HFFc6 (cell line): ENCODE measurements at regions not wholly inside any gene's neighbourhood (a gene's known extent, or its start where the extent isn't known, plus 50 kb on each side); places are given as distances from the start of the nearest gene placed in this dataset.

Experiments used
- DNase-seq: peaks from one replicate; pipeline ENCODE4 v3.0.0-alpha.2; 2018
- H3K27ac Mint-ChIP-seq: 2 replicates; pipeline ENCODE4 v1.8.0; 2020; ENCODE audit warnings: mild to moderate bottlenecking, mixed read lengths
- H3K27me3 Mint-ChIP-seq: 2 replicates; pipeline ENCODE4 v1.8.0; 2021; ENCODE audit warnings: mild to moderate bottlenecking, moderate library complexity, mixed read lengths; ENCODE audit not compliant: insufficient read depth
- H3K36me3 Mint-ChIP-seq: 2 replicates; pipeline ENCODE4 v1.8.0; 2021; ENCODE audit warnings: low read depth, mixed read lengths
- H3K4me1 Mint-ChIP-seq: 2 replicates; pipeline ENCODE4 v1.8.0; 2020; ENCODE audit warnings: low read depth, mixed read lengths
- H3K4me3 Mint-ChIP-seq: 2 replicates; pipeline ENCODE4 v1.8.0; 2020; ENCODE audit warnings: mild to moderate bottlenecking, moderate library complexity, mixed read lengths
- H3K9me3 Mint-ChIP-seq: 2 replicates; pipeline ENCODE4 v1.8.0; 2020; ENCODE audit warnings: mild to moderate bottlenecking, mixed read lengths
- TF ChIP-seq, protein P1 (sequence below): fragments of 200-600 bp; sonication (generic); IDR thresholded peaks from 2 replicates; pipeline ENCODE4 v1.5.0; 2021; ENCODE audit warnings: antibody characterized with exemption, mild to moderate bottlenecking

DNA sequence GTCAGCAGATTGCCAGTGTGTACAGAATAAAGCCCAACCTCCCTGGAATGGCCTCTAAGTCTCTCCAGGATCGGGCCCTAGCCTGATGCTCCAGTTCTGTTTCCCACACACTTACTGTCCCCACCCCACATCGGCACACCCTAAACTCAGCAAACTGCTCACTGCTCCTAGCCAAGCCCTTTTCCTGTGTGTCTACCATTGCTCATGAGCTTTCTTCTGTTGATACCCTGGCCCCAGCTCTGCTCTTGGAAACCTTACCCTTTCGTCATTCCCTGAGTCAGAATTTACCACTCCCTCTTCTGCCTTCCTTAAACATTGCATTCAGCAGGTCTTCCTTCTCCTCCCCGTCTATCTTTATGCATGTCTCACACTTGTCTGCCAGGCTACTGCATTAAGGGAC is 158.9 kb downstream of the TMX1 start:
- peak; percentile 77 for DNase-seq
- TF ChIP-seq, protein P1, sequence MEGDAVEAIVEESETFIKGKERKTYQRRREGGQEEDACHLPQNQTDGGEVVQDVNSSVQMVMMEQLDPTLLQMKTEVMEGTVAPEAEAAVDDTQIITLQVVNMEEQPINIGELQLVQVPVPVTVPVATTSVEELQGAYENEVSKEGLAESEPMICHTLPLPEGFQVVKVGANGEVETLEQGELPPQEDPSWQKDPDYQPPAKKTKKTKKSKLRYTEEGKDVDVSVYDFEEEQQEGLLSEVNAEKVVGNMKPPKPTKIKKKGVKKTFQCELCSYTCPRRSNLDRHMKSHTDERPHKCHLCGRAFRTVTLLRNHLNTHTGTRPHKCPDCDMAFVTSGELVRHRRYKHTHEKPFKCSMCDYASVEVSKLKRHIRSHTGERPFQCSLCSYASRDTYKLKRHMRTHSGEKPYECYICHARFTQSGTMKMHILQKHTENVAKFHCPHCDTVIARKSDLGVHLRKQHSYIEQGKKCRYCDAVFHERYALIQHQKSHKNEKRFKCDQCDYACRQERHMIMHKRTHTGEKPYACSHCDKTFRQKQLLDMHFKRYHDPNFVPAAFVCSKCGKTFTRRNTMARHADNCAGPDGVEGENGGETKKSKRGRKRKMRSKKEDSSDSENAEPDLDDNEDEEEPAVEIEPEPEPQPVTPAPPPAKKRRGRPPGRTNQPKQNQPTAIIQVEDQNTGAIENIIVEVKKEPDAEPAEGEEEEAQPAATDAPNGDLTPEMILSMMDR = peak; percentile 45
- peaks cover 75% of the 10 kb centered on the region for H3K4me1 Mint-ChIP-seq
- H3K36me3 Mint-ChIP-seq = no peaks in the 10 kb centered on the region
- H3K27me3 Mint-ChIP-seq = no peaks in the 10 kb centered on the region
- peak overlapping the region; percentile 62 for H3K4me3 Mint-ChIP-seq
- H3K27ac Mint-ChIP-seq = peak overlapping the region; percentile 93
- no peaks in the 10 kb centered on the region for H3K9me3 Mint-ChIP-seq

DNA sequence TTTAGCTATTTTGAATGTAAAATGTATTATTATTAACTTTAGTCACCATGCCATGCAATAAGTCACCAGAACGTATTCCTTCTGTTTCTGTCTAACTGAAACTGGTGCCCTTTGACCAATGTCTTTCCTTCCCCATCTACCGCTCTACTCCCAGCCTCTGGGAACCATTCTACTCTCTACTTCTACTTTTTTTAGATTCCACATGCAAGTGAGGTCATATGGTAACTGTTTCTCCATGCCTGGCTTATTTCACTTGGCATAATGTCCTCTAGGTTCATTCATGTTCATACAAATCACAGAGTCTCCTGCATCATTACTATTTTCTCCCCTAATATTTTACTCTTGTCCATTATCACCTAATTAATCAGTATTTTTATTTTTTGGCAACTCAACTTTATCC is 160.1 kb downstream of the TMX1 start:
- DNase-seq = no peak
- Mint-ChIP-seq H3K4me3 (no peak overlapping the region), H3K4me1 (peaks cover 63% of the 10 kb centered on the region), H3K9me3 (no peaks in the 10 kb centered on the region), H3K27me3 (no peaks in the 10 kb centered on the region), H3K36me3 (no peaks in the 10 kb centered on the region), H3K27ac (peak overlapping the region; percentile 52)
- TF ChIP-seq, protein P1 = no peak

DNA sequence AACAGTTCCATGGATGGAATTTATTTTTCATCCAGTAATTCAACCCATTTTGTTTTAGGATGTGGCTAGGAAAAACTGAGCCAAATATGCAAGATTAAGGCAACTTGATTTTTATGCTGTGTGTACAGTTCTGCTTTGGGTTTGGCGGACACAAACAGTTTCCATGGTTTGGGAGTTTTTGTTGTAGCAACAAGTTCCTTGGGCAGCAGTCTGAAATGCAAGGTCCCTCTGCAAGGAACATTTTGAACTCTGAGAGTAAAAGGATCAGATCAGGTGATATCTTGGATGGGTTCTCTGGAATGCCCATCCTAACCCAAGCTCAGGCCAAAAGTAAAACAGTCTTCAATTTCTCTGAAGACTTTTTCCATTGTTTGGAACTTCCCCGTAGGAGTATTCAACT is 161.2 kb downstream of the TMX1 start:
- Mint-ChIP-seq H3K36me3 (no peaks in the 10 kb centered on the region), H3K27me3 (no peaks in the 10 kb centered on the region), H3K9me3 (no peaks in the 10 kb centered on the region), H3K4me1 (peaks cover 52% of the 10 kb centered on the region), H3K4me3 (no peak overlapping the region), H3K27ac (no peak overlapping the region)
- TF ChIP-seq, protein P1 = no peak
- DNase-seq = no peak

DNA sequence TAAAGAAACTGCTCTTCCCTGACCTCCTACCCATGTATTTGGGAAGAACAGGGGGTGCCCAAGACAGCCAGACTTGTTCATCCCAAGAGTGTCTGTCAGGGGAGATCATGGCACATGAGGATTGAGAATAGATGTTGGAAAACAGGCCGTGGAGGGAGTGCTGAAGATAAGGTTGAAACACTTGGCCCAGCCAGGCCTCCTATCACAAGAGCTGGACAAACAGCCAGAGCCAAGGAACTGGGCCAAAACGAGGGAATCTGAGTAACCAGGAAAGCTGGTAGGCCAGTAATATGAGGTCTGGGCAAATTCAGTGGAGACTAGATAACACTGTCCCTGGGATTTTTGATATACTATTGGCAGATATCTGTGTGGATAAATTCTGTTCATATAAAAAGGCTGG is 161.7 kb downstream of the TMX1 start:
- peaks cover 47% of the 10 kb centered on the region for H3K4me1 Mint-ChIP-seq
- TF ChIP-seq, protein P1 = no peak
- no peak overlapping the region for H3K4me3 Mint-ChIP-seq
- no peak overlapping the region for H3K27ac Mint-ChIP-seq
- H3K9me3 Mint-ChIP-seq = no peaks in the 10 kb centered on the region
- no peaks in the 10 kb centered on the region for H3K27me3 Mint-ChIP-seq
- no peaks in the 10 kb centered on the region for H3K36me3 Mint-ChIP-seq
- no peak for DNase-seq

DNA sequence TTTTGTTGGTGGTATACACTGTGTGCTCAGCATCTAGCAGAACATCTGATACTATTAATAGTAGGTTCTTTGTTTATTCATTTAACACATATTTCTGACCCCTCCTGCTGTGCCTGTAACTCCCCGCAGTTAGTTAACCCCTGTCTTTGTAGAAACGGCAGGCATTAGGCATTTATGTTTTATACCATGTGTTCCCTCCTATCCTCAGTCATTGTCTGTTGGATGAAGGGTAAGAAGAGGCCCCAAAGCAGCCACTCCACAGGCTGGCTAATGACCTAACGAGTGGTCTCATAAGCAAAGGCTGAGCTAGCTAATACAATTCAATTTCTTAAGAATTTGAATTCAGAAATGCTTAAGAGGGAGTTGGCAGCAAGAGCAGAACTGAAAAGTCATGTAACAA is 170.8 kb downstream of the TMX1 start:
- TF ChIP-seq, protein P1 = no peak
- peaks cover 6% of the 10 kb centered on the region for H3K9me3 Mint-ChIP-seq
- no peak for DNase-seq
- no peaks in the 10 kb centered on the region for H3K27me3 Mint-ChIP-seq
- peaks cover 16% of the 10 kb centered on the region for H3K36me3 Mint-ChIP-seq
- no peak overlapping the region for H3K4me3 Mint-ChIP-seq
- H3K27ac Mint-ChIP-seq = no peak overlapping the region
- H3K4me1 Mint-ChIP-seq = peaks cover 9% of the 10 kb centered on the region

DNA sequence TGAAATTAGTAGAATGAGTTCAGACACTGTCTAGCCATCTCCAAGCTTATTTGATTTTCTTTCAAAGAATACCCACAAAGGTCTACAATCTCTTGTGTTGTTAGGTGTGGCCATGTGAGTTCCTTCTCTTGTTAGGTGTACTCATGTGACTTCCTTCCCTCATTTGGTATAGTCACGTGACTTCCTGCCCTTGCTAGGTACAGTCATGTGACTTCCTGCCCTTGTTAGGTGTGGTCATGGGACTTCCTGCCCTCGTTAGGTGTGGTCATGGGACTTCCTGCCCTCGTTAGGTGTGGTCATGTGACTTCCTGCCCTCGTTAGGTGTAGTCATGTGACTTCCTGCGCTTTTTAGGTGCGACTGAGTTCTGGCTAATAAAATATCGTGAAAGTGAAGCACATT is 179.6 kb downstream of the TMX1 start:
- TF ChIP-seq, protein P1 = no peak
- no peak overlapping the region for H3K27ac Mint-ChIP-seq
- peaks cover 13% of the 10 kb centered on the region for H3K9me3 Mint-ChIP-seq
- peaks cover 17% of the 10 kb centered on the region for H3K36me3 Mint-ChIP-seq
- no peaks in the 10 kb centered on the region for H3K4me1 Mint-ChIP-seq
- no peak overlapping the region for H3K4me3 Mint-ChIP-seq
- H3K27me3 Mint-ChIP-seq = peaks cover 1% of the 10 kb centered on the region; the same call in 1 of the 2 replicates
- DNase-seq = no peak
